Fibroblast of mammary gland (primary cell): ENCODE measurements at regions not wholly inside any gene's neighbourhood (a gene's known extent, or its start where the extent isn't known, plus 50 kb on each side); places are given as distances from the start of the nearest gene placed in this dataset.

Experiments used
- DNase-seq: peaks from one replicate; pipeline ENCODE4 v3.0.0-alpha.2; 2010; ENCODE audit warnings: low read depth
- H3K4me3 ChIP-seq: 2 replicates; pipeline ENCODE4 v1.5.1; 2011; ENCODE audit warnings: low read depth, mild to moderate bottlenecking, low read length, moderate library complexity; ENCODE audit not compliant: control insufficient read depth
- TF ChIP-seq, protein P1 (sequence below): conservative IDR thresholded peaks from 2 replicates; pipeline ENCODE4 v1.5.1; 2011; ENCODE audit warnings: low read depth, low read length, inconsistent platforms; ENCODE audit not compliant: control insufficient read depth, insufficient read depth

DNA sequence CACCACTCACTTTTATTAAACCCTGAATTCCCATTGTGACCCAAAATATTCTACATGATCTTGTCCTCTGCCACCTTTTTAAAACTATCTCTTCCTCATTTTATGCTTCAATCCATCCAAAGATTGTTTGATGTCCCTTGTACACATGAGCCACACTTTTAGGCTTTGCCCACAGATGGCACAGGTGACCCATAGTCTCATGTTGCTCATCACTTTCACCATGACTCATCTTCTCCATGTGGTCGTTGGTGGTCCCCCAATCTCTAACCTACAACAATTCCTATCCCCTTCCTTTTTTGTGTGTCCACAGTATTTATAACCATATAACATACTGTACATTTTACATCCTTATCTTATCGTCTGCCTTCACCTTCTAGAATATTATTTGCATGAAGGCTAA is 271.5 kb upstream of the ZWINT start:
- TF ChIP-seq, protein P1, sequence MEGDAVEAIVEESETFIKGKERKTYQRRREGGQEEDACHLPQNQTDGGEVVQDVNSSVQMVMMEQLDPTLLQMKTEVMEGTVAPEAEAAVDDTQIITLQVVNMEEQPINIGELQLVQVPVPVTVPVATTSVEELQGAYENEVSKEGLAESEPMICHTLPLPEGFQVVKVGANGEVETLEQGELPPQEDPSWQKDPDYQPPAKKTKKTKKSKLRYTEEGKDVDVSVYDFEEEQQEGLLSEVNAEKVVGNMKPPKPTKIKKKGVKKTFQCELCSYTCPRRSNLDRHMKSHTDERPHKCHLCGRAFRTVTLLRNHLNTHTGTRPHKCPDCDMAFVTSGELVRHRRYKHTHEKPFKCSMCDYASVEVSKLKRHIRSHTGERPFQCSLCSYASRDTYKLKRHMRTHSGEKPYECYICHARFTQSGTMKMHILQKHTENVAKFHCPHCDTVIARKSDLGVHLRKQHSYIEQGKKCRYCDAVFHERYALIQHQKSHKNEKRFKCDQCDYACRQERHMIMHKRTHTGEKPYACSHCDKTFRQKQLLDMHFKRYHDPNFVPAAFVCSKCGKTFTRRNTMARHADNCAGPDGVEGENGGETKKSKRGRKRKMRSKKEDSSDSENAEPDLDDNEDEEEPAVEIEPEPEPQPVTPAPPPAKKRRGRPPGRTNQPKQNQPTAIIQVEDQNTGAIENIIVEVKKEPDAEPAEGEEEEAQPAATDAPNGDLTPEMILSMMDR: no peak
- DNase-seq: no peak
- H3K4me3 ChIP-seq: no peak overlapping the region

DNA sequence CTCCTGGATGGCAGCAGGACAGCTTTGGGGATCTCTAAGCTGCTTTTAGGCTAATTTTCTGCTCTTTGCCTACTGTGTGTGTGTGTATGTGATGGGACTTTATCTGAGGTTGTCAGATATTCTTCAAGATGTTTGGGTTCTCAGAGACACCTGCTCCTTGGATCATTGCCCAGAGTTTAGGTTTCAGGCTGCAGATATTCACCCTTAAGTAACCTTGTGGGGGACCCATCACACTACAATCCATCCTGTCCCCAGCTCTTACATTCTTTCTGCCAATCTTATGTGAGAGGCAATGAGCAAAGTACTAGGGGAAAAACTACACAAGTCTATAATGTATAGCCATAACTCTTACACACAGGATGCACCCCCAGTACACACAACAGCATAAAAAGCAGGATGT is 263.0 kb upstream of the ZWINT start:
- TF ChIP-seq, protein P1: no peak
- H3K4me3 ChIP-seq: no peak overlapping the region
- no peak for DNase-seq

DNA sequence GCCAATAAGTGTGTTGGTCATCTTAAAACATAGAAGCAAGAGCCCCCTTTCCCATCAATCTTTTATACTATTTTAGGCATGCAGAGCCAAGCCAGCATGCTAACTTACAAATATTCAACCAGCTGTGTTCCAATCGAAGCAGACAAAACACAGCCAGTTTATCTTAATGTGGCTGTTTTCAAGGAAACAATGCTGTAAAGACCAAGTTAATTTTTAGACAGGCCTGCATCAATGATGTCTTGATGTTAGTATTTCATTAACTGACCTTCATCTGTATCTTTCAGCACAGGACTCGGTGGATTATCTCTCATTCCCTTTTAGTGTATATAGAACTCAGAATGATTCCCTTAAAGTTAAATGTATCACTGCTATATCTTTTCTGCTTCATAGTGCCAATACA is 262.0 kb upstream of the ZWINT start:
- DNase-seq: no peak
- TF ChIP-seq, protein P1: no peak
- no peak overlapping the region for H3K4me3 ChIP-seq

DNA sequence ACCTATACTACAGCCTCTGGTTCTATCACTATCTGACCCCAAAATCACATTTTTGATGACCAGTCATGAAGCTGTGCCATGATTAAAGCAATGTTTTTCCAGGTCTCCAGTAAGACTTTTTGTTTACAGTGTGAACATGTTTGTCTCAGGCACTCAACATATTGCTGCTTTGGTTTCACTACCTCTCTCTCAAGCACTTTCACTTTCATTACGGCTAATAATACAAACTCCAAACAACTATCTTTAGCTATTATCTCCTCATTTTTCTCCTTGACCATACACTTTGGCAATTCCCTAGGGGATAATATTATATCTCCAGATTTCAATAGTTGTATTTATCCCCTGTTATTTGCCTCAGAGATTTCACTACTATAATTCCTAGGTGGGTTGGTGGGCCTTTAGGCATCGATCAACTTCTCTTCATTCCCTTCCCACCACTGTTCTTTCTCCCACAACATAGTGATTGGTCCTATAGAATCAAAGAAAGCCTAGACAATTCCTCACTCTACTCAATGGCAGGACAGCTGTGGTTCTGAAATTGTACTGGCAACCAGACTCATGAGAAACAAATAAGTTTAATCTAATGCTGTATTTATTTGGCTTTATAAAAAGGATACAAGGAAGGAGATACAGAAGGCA is 261.4 kb upstream of the ZWINT start:
- no peak for DNase-seq
- TF ChIP-seq, protein P1: no peak
- H3K4me3 ChIP-seq: no peak overlapping the region

DNA sequence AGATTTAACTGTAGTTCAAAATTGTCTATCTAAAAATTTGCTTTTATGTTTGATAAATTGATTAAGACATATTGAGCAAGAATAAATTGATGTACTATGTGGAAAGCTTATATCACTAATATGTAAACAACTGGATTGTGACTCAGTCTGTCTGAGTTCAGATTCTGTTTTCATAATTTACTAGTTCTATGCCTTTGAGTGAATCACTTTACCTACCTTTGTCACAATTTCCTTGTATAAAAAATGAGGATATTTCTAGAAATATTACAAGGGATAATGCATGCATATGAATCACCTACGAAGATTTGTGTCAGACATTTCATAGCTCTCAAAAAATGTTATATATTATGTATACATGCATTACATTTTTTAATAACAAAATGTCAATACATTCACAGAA is 245.1 kb upstream of the ZWINT start:
- TF ChIP-seq, protein P1: no peak
- DNase-seq: no peak
- no peak overlapping the region for H3K4me3 ChIP-seq

DNA sequence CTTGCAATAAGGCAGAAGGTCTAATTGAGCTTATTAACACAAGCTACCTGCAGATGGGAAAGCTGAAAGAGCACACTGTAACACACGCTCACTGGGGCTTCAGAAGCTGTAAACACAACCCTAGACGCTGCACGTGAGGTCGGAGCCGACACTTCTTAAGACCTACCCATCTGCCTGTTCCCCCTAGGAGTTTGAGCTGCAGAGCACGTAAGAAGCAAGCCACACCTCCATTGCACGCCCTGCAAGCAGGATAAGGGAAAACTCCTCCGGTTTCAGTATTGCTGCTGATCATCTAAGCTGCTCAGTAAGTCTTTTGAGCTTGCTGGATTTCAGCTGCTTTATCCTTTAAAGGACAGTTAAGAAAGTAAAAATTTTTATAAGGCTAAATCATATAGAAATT is 244.0 kb upstream of the ZWINT start:
- H3K4me3 ChIP-seq: no peak overlapping the region
- TF ChIP-seq, protein P1: no peak
- no peak for DNase-seq

GRCh38 chr10:56604624-56605023 is 243.6 kb upstream of the ZWINT start:
- TF ChIP-seq, protein P1: no peak
- DNase-seq: no peak
- no peak overlapping the region for H3K4me3 ChIP-seq
